ENCODE measurements at regions not wholly inside any gene's neighbourhood (a gene's known extent, or its start where the extent isn't known, plus 50 kb on each side); places are given as distances from the start of the nearest gene placed in this dataset.

DNA sequence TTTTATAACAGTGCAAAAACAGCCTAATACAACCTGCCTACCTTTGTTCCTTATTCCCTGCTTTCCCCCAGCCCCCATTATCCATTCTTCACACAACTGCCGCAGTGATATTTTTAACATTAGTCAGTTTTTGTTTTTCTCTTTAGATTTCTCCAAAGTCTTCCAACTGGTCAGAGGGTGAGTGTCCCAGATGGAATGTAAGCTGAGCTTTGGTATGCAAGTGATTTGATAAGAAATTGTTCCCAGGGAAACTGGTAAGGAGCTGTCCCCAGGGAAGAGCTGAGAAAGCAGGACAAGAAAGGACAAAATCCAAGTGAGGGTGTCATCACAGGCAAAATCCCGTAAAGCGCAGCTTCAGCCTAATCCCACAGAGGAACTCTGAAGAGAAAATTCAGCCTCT, 475.5 kb upstream of the ADGRL3 start:
- 62% methylated on average over 3 of the region's 3 CpGs for WGBS (ENCODE audit: insufficient coverage, insufficient replicate concordance, low lambda C conversion rate, missing lambda C conversion rate)
- TF ChIP-seq, protein P1, sequence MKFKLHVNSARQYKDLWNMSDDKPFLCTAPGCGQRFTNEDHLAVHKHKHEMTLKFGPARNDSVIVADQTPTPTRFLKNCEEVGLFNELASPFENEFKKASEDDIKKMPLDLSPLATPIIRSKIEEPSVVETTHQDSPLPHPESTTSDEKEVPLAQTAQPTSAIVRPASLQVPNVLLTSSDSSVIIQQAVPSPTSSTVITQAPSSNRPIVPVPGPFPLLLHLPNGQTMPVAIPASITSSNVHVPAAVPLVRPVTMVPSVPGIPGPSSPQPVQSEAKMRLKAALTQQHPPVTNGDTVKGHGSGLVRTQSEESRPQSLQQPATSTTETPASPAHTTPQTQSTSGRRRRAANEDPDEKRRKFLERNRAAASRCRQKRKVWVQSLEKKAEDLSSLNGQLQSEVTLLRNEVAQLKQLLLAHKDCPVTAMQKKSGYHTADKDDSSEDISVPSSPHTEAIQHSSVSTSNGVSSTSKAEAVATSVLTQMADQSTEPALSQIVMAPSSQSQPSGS (IDR thresholded peaks at IDR 0.05; ENCODE audit: low read length), result no peak
- no peak for TF ChIP-seq RUNX3 (IDR thresholded peaks at IDR 0.05; ENCODE audit: low read length)
- TF ChIP-seq ELK1 (IDR thresholded peaks at IDR 0.05; ENCODE audit: low read depth, low read length), result no peak
- no peak for TF ChIP-seq NR2C1 (IDR thresholded peaks at IDR 0.05)
- TF ChIP-seq, protein P2, sequence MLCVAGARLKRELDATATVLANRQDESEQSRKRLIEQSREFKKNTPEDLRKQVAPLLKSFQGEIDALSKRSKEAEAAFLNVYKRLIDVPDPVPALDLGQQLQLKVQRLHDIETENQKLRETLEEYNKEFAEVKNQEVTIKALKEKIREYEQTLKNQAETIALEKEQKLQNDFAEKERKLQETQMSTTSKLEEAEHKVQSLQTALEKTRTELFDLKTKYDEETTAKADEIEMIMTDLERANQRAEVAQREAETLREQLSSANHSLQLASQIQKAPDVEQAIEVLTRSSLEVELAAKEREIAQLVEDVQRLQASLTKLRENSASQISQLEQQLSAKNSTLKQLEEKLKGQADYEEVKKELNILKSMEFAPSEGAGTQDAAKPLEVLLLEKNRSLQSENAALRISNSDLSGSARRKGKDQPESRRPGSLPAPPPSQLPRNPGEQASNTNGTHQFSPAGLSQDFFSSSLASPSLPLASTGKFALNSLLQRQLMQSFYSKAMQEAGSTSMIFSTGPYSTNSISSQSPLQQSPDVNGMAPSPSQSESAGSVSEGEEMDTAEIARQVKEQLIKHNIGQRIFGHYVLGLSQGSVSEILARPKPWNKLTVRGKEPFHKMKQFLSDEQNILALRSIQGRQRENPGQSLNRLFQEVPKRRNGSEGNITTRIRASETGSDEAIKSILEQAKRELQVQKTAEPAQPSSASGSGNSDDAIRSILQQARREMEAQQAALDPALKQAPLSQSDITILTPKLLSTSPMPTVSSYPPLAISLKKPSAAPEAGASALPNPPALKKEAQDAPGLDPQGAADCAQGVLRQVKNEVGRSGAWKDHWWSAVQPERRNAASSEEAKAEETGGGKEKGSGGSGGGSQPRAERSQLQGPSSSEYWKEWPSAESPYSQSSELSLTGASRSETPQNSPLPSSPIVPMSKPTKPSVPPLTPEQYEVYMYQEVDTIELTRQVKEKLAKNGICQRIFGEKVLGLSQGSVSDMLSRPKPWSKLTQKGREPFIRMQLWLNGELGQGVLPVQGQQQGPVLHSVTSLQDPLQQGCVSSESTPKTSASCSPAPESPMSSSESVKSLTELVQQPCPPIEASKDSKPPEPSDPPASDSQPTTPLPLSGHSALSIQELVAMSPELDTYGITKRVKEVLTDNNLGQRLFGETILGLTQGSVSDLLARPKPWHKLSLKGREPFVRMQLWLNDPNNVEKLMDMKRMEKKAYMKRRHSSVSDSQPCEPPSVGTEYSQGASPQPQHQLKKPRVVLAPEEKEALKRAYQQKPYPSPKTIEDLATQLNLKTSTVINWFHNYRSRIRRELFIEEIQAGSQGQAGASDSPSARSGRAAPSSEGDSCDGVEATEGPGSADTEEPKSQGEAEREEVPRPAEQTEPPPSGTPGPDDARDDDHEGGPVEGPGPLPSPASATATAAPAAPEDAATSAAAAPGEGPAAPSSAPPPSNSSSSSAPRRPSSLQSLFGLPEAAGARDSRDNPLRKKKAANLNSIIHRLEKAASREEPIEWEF (IDR thresholded peaks at IDR 0.05; ENCODE audit: insufficient replicate concordance, low read depth, low read length), result no peak
- TF ChIP-seq TCF3 (IDR thresholded peaks at IDR 0.05; ENCODE audit: borderline replicate concordance, insufficient read depth, low read depth, low read length), result no peak
- TF ChIP-seq, protein P3, sequence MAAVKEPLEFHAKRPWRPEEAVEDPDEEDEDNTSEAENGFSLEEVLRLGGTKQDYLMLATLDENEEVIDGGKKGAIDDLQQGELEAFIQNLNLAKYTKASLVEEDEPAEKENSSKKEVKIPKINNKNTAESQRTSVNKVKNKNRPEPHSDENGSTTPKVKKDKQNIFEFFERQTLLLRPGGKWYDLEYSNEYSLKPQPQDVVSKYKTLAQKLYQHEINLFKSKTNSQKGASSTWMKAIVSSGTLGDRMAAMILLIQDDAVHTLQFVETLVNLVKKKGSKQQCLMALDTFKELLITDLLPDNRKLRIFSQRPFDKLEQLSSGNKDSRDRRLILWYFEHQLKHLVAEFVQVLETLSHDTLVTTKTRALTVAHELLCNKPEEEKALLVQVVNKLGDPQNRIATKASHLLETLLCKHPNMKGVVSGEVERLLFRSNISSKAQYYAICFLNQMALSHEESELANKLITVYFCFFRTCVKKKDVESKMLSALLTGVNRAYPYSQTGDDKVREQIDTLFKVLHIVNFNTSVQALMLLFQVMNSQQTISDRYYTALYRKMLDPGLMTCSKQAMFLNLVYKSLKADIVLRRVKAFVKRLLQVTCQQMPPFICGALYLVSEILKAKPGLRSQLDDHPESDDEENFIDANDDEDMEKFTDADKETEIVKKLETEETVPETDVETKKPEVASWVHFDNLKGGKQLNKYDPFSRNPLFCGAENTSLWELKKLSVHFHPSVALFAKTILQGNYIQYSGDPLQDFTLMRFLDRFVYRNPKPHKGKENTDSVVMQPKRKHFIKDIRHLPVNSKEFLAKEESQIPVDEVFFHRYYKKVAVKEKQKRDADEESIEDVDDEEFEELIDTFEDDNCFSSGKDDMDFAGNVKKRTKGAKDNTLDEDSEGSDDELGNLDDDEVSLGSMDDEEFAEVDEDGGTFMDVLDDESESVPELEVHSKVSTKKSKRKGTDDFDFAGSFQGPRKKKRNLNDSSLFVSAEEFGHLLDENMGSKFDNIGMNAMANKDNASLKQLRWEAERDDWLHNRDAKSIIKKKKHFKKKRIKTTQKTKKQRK (IDR thresholded peaks at IDR 0.05; ENCODE audit: low read depth, low read length), result no peak
- no peak for TF ChIP-seq KAT2A (conservative IDR thresholded peaks at IDR 0.05; ENCODE audit: control insufficient read depth, low read depth, low read length)
- TF ChIP-seq NR2F1 (conservative IDR thresholded peaks at IDR 0.05), result no peak
- CTCF ChIA-PET, result no interaction called here

More for the DNA sequence above, 475.5 kb upstream of the ADGRL3 start:
- no peak overlapping the region for H2AFZ ChIP-seq (ENCODE audit: control insufficient read depth, low read depth, low read length)
- H4K20me1 ChIP-seq (ENCODE audit: control insufficient read depth, insufficient read depth), result no peaks in the 10 kb centered on the region
- H3K27ac ChIP-seq (ENCODE audit: control insufficient read depth, insufficient read depth), result no peak overlapping the region
- intact Hi-C loops (cut with micrococcal nuclease; ENCODE audit: unreplicated experiment) (no loop called here), in situ Hi-C loops (cut with MboI) (no loop called here)
- no peaks in the 10 kb centered on the region for H3K79me2 ChIP-seq (ENCODE audit: control insufficient read depth, insufficient read depth, low read length)
- H3K4me1 ChIP-seq (ENCODE audit: control insufficient read depth, insufficient read depth, low read length), result no peaks in the 10 kb centered on the region
- no peak for FAIRE-seq
- DNase-seq (ENCODE audit: low read depth, low spot score), result no peak
- H3K27me3 ChIP-seq (replicated peaks in 1 of 2; ENCODE audit: control insufficient read depth in 2 of 2, insufficient read depth in 2 of 2, low read length in 1 of 2), result no peaks in the 10 kb centered on the region
- H3K4me3 ChIP-seq, result no peak overlapping the region
- no peaks in the 10 kb centered on the region for H3K36me3 ChIP-seq (ENCODE audit: control insufficient read depth in 2 of 2, insufficient read depth in 2 of 2, low read length in 1 of 2)
- H3K4me2 ChIP-seq (ENCODE audit: control insufficient read depth, insufficient read depth), result no peak overlapping the region
- SMC1A ChIA-PET (ENCODE audit: uncharacterized antibody, unreplicated experiment), result no interaction called here
- RAD21 ChIA-PET (ENCODE audit: unreplicated experiment), result no interaction called here
- no TSS peak for BruUV-seq (replicated peaks)
- H3K9ac ChIP-seq (ENCODE audit: control insufficient read depth, insufficient read depth, low read length), result no peak overlapping the region
- no peak for ATAC-seq
- POLR2A ChIA-PET, result no interaction called here
- H3K9me3 ChIP-seq (replicated peaks; ENCODE audit: control insufficient read depth, insufficient read depth, low read length), result no peaks in the 10 kb centered on the region

Data from GM12878 (cell line).